ENCODE measurements at regions not wholly inside any gene's neighbourhood (a gene's known extent, or its start where the extent isn't known, plus 50 kb on each side); places are given as distances from the start of the nearest gene placed in this dataset.
A peak's percentile ranks its signal among the peaks of the same experiment; 100 is the strongest.

DNA sequence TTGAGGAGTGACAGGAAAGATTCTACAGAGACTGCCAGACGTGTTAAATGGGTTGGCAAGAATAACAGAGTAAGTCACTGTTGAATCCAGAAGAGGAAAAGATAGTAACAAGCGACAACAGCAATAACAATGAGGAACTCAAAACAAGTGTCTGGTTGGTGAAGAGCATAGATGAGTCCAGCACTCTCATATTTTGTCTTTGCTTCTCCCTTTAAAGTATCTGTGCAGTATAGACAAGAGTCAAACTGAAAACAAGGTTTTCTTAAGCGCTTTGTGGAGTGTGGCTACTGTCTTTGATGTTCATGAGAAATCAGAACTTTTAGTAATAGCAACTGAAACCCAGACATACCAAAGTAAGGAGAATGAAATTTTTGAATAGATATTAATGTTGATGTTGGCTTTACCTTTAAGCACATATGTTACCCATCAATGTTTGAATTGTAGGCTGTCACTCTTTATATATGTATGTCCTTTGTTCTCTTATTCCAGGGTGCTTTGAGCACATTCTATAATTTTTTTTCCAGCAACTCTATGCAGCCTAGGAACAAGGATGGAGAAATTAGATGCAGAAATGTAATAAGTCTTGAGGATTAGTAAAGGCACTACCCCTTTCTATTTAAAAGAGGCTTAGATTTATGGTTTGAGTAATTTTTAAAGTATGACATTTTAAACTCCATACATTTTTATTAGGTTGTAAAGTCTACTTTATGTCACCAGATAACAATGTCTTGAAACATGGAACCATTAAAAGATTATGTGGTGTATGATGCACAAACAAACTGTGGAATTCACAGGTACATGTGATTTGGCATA is 185.5 kb downstream of the NFKBIZ start (continued):
- no peak for TF ChIP-seq SUZ12 (IDR thresholded peaks at IDR 0.05; ENCODE audit: unreplicated experiment)
- no peak for TF ChIP-seq SREBF1 (IDR thresholded peaks at IDR 0.05; ENCODE audit: low read length)
- TF ChIP-seq ZBED1 (IDR thresholded peaks at IDR 0.05; ENCODE audit: borderline replicate concordance) = peak; percentile 79; the same call in 1 of the 2 replicates
- TF ChIP-seq TBL1XR1 (IDR thresholded peaks at IDR 0.05; ENCODE audit: low read depth, low read length) = peak; percentile 68; the same call in 1 of the 2 replicates
- 0 out of 2 replicates have a peak, but pooled peaks have one; percentile 78 for TF ChIP-seq CBX5 (IDR thresholded peaks at IDR 0.05; ENCODE audit: low read depth)
- TF ChIP-seq ATF7 (IDR thresholded peaks at IDR 0.05; ENCODE audit: low read depth) = 0 out of 2 replicates have a peak, but pooled peaks have one; percentile 15
- TF ChIP-seq EED (IDR thresholded peaks at IDR 0.05; ENCODE audit: low read depth) = 0 out of 2 replicates have a peak, but pooled peaks have one; percentile 16
- no peak for TF ChIP-seq PBX3 (IDR thresholded peaks at IDR 0.05; ENCODE audit: insufficient replicate concordance, low read depth, low read length)
- 0 out of 2 replicates have a peak, but pooled peaks have one; percentile 54 for TF ChIP-seq MEF2A (IDR thresholded peaks at IDR 0.05; ENCODE audit: insufficient read depth, low read depth, low read length)
- peak; percentile 69; the same call in 1 of the 2 replicates for TF ChIP-seq FOXM1 (IDR thresholded peaks at IDR 0.05; ENCODE audit: low read depth, low read length)
- no peak for TF ChIP-seq ESRRA (IDR thresholded peaks at IDR 0.05; ENCODE audit: low read length)
- peak; percentile 85 for TF ChIP-seq ZSCAN29 (IDR thresholded peaks at IDR 0.05)
- 0 out of 2 replicates have a peak, but pooled peaks have one; percentile 31 for TF ChIP-seq ZNF24 (IDR thresholded peaks at IDR 0.05)
- no peak for TF ChIP-seq NR2C2 (IDR thresholded peaks at IDR 0.05; ENCODE audit: borderline replicate concordance, control insufficient read depth, insufficient read length, low read depth)
- no peak for TF ChIP-seq LARP7 (IDR thresholded peaks at IDR 0.05)
- 0 out of 3 replicates have a peak, but pooled peaks have one; percentile 15 for TF ChIP-seq POU2F2 (IDR thresholded peaks at IDR 0.05; ENCODE audit: borderline replicate concordance, low read depth, low read length)
- no peak for TF ChIP-seq CHD4 (IDR thresholded peaks at IDR 0.05)
- TF ChIP-seq USF1 (IDR thresholded peaks at IDR 0.05; ENCODE audit: borderline replicate concordance, extremely low read length, insufficient read depth, low read depth, low read length) = no peak
